HG03354 (cell line): ENCODE measurements at regions not wholly inside any gene's neighbourhood (a gene's known extent, or its start where the extent isn't known, plus 50 kb on each side); places are given as distances from the start of the nearest gene placed in this dataset.

Source experiments
- ATAC-seq: cut with Tn5 transposase; IDR thresholded peaks from one replicate; pipeline ENCODE4 v1.9.1; 2021; ENCODE audit warnings: mild to moderate bottlenecking; ENCODE audit not compliant: unreplicated experiment, poor library complexity, severe bottlenecking

DNA sequence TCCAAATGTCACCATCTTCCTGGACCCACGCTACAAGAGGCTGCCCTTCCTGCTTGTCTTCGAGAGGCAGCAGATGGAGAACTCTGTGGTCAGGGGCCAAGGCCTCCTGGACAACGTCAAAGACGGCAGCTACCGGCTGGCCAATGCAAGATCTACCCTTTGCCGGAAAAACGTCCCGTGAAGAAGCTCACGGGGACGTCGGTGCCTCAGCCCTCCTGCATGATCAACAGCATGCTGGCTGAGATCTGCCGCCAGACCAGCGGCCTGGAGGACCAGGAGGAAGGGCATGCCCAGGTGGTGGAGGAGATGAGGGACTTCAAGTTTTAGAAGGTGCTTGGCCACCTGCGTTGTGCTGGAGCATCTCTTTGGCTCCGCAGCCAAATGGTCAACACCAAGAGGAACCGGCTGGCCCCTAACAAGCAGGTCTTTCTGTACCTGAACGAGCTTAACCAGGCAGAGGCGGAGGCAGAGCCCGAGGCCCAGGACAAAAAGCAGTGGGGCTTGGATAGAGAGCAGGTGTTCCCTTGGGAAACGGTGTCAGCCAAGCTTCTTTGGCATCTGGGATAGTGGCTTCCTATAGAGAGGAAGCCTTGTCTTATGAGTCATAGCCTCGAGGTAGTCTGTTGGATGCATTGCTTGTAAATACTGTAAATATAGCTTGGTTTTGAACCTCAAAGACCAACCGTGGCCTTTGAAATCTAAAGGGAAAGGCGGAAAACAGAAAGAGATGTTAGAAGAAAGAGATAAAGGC, 94.8 kb upstream of the ELOVL6 start:
- ATAC-seq, result no peak

GRCh38 chr4:110290511-110290910, 92.1 kb upstream of the ELOVL6 start:
- ATAC-seq, result no peak

DNA sequence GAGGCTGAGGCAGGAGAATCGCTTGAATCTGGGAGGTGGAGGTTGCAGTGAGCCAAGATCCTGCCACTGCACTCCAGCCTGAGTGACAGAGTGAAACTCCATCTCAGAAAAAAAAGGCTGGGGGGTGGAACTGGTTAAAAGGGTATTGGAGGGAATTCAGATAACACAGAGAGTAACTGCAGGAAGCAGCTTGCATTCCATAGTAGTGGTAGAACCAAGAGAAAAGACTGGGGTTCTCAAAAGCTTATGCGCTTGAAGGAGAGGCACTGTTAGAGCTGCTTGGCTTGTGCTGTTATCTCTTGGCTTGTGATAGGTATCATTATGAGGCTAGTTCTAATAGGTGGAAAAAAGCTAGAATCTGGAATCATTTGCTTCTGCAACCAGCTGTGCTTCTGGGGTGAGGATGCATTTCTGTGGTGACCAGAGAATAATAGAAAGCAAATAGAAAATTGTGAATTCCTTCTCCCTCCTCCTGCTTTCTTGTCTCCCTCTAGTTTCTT, 91.2 kb upstream of the ELOVL6 start:
- ATAC-seq, result no peak

DNA sequence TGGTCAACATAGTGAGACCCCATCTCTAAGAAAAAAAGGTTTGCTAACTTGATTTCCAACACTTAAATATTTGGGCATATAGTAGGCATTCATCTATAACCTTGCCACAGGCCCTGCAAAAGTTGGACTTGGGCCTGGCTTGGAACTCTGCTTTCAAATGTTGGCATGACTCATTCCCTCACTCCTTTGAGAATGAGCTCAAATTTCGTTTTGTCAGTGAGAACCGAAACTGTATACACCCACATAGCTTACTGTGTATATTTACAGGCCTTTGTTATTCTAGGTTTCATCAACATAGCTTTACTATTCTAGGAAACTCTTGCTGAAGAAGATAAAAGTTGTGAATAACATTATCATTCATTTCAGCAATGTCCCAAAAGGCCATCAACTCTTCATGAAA, 88.7 kb upstream of the ELOVL6 start:
- ATAC-seq, result peak; percentile 100

- no peak for ATAC-seq
Observed at GRCh38 chr4:110278127-110278526, 79.7 kb upstream of the ELOVL6 start.

DNA sequence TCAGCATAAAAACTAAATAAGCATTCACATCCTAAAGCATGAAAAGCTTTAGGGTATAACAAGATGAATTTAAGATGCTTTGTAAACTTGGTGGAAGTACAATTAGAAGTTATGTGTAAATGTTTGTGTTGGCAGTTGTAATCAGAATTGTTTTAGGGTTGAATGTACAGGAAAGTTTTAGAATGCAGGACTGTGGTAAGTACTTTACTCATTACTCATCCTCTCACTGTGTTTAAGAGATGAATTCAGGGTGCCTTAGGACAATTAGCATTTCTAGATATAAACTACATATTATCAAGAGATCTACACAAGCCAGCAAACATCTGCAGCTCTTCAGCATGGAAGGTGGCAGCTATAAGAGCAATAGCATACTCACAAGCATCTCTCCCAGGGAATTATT, 77.5 kb upstream of the ELOVL6 start:
- ATAC-seq, result no peak

GRCh38 chr4:110271986-110272385, 73.6 kb upstream of the ELOVL6 start:
- ATAC-seq, result no peak

GRCh38 chr4:110270492-110271197, 72.2 kb upstream of the ELOVL6 start:
- ATAC-seq, result no peak

- no peak for ATAC-seq
Observed at GRCh38 chr4:110268790-110269189, 70.4 kb upstream of the ELOVL6 start.

DNA sequence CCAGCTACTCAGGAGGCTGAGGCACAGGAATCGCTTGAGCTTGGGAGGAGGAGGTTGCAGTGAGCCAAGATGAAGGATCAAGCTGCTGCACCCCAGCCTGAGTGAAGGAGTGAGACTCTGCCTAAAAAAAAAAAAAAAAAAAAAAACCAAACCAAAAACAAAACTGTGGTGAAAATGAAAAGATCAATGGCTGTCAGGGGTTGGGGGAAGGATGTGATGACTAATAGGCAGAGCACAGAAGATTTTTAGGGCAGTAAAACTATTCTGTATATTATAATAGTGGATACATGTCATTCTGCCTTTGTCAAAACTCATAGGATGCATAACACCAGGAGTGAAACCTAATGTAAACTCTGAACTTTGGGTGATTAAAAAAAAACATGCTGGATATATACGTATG, 69.9 kb upstream of the ELOVL6 start:
- peak; percentile 61 for ATAC-seq

DNA sequence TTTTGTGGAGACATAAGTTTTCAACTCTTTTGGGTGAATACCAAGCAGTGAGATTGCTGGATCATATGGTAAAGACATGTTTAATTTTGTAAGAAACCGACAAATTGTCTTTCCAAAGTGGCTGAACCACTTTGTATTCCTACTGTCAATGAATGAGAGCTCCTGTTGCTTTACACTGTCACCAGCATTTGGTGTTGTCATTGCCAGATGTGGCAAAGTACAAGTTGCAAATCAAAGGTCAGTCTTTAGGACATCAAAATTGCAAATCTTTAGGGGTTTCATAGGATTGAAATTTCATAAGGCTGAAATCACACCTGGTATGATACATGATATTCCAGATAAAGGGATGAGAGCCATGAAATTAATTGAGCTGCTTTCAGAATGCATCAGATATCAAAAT, 67.7 kb upstream of the ELOVL6 start:
- ATAC-seq, result no peak

- ATAC-seq, result no peak
Observed at GRCh38 chr4:110265001-110265400, 66.6 kb upstream of the ELOVL6 start.

DNA sequence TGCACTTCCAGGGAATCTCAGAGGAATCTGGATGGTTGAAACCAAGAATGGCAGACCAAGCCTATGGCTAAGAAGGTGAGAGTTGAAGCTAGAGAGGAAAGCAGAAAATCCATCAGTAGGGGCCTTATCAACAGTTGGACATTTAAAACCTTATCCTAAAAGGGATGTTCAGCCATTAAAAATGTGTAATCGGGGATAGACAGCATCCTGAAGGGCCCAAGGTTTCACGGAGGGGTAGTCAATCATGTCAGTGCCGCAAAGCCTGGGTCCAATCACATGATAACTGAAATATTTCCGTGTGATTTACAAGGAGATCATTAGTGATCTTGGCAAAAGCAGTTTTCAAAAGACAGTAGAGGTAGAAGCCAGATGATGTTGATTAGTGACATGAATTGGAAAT, 61.9 kb upstream of the ELOVL6 start:
- ATAC-seq, result no peak

DNA sequence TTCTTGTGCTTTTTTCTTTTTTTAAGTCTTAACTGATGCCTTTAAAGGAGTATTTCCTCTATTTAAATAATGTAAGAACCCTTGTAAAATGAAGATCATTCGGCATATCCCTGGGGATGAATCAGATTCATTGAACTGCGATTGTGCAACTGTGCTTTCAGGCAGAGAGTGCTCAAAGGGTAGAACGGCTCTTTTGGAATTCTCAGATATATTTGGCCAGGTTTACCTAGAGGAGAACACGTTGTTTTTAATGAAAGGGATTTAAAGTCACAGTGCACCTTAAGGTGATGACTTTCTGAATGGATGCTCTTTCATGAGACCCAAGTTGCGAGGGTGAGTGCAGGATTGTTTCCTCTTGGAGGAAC, 51.6 kb upstream of the ELOVL6 start:
- ATAC-seq, result no peak

GRCh38 chr4:110248831-110249253, 50.4 kb upstream of the ELOVL6 start:
- ATAC-seq, result no peak
